H1 (cell line): ENCODE measurements at regions not wholly inside any gene's neighbourhood (a gene's known extent, or its start where the extent isn't known, plus 50 kb on each side); places are given as distances from the start of the nearest gene placed in this dataset.

Experiments used
- CTCF ChIA-PET: fragments of 300-600 bp; sonication (Branson Sonifier 250); formaldehyde crosslinking; loops from one replicate; lab custom pipeline; 2021; ENCODE audit not compliant: partially characterized antibody; lab: Charles Lee
- POLR2A ChIA-PET: fragments of 300-600 bp; sonication (Branson Sonifier 250); formaldehyde crosslinking; loops from one replicate; lab custom pipeline; 2021; ENCODE audit warnings: inconsistent platforms; ENCODE audit not compliant: partially characterized antibody; lab: Charles Lee
- DNase-seq, 2 experiments: peaks; one replicate each; pipeline versions ENCODE4 v3.0.0 to v3.0.0-alpha.2; 2010 to 2022; ENCODE audit warnings: low spot score in 2 of 2, low read depth in 1 of 2, mixed read lengths in 1 of 2
- FAIRE-seq: peaks from 2 replicates; lab custom pipeline; 2011; peaks lifted over from hg19 to GRCh38; lab: Jason Lieb, UNC
- H2AFZ ChIP-seq: 2 replicates; pipeline ENCODE4 v1.8.1; 2012; ENCODE audit warnings: low read length, inconsistent platforms
- H2AK5ac ChIP-seq: 2 replicates; pipeline ENCODE4 v1.6.1; 2013; ENCODE audit warnings: low read depth, low read length
- H2BK120ac ChIP-seq: replicated peaks from 2 replicates; pipeline ENCODE3; 2013; ENCODE audit warnings: low read depth, low read length, inconsistent platforms
- H2BK12ac ChIP-seq: 2 replicates; pipeline ENCODE4 v1.6.1; 2013; ENCODE audit warnings: low read depth, low read length
- H2BK15ac ChIP-seq: 2 replicates; pipeline ENCODE4 v1.6.1; 2013; ENCODE audit warnings: low read length
- H2BK20ac ChIP-seq: 2 replicates; pipeline ENCODE4 v1.6.1; 2013; ENCODE audit warnings: low read length
- H2BK5ac ChIP-seq: 2 replicates; pipeline ENCODE4 v1.6.1; 2013; ENCODE audit warnings: low read depth, low read length
- H3K14ac ChIP-seq: 2 replicates; pipeline ENCODE4 v1.6.1; 2013; ENCODE audit warnings: inconsistent platforms; ENCODE audit not compliant: insufficient read length
- H3K18ac ChIP-seq: 2 replicates; pipeline ENCODE4 v1.6.1; 2013; ENCODE audit warnings: low read length; ENCODE audit errors: extremely low read depth
- H3K23ac ChIP-seq: 2 replicates; pipeline ENCODE4 v1.6.1; 2013; ENCODE audit warnings: inconsistent platforms; ENCODE audit not compliant: insufficient read length
- H3K23me2 ChIP-seq: 2 replicates; pipeline ENCODE4 v1.6.1; 2013; ENCODE audit warnings: low read depth, low read length
- H3K27ac ChIP-seq: 2 replicates; pipeline ENCODE4 v1.6.1; 2011; ENCODE audit warnings: low read depth, low read length, inconsistent platforms
- H3K27me3 ChIP-seq, 4 experiments: replicated peaks in 1 of 4; 1 replicate in 1 of 4; 2 replicates in 3 of 4; pipeline versions ENCODE4 v1.6.1 to v1.8.1; 2011 to 2013; ENCODE audit warnings: low read length in 3 of 4, mild to moderate bottlenecking in 3 of 4, inconsistent platforms in 2 of 4, mixed read lengths in 2 of 4, moderate library complexity in 1 of 4; ENCODE audit not compliant: control insufficient read depth in 3 of 4, insufficient read depth in 3 of 4; ENCODE audit errors: extremely low read depth in 1 of 4
- H3K36me3 ChIP-seq, 4 experiments: 2 replicates each; pipeline versions ENCODE4 v1.6.1 to v1.8.1; 2011 to 2013; ENCODE audit warnings: mild to moderate bottlenecking in 4 of 4, low read length in 3 of 4, moderate library complexity in 2 of 4, control low read depth in 1 of 4, inconsistent platforms in 1 of 4; ENCODE audit not compliant: insufficient read depth in 4 of 4, control insufficient read depth in 2 of 4
- H3K4ac ChIP-seq: replicated peaks from 2 replicates; pipeline ENCODE3; 2013; ENCODE audit warnings: low read length, low read depth, mixed read lengths, inconsistent platforms; ENCODE audit not compliant: insufficient read length
- H3K4me1 ChIP-seq, 4 experiments: replicated peaks in 1 of 4; 1 replicate in 1 of 4; 2 replicates in 3 of 4; pipeline versions ENCODE4 v1.6.1 to v1.8.1; 2011 to 2013; ENCODE audit warnings: low read length in 3 of 4, inconsistent platforms in 2 of 4, mixed read lengths in 1 of 4; ENCODE audit not compliant: insufficient read depth in 4 of 4, control insufficient read depth in 3 of 4
- H3K4me2 ChIP-seq, 2 experiments: 2 replicates each; pipeline versions ENCODE4 v1.6.1 to v1.8.1; 2011 to 2013; ENCODE audit warnings: low read depth in 2 of 2, low read length in 2 of 2, control low read depth in 1 of 2, inconsistent platforms in 1 of 2, mild to moderate bottlenecking in 1 of 2; ENCODE audit not compliant: insufficient read depth in 1 of 2
- H3K4me3 ChIP-seq, 4 experiments: fragments of 200-600, 300-600 bp in 1 of 4; sonication (generic), shearing (Covaris generic), sonication (Bioruptor Twin) in 1 of 4; 2 replicates each; pipeline versions ENCODE4 v1.5.1 to v1.8.1; 2011 to 2016; ENCODE audit warnings: low read length in 4 of 4, low read depth in 3 of 4, control low read depth in 2 of 4, inconsistent platforms in 2 of 4, mild to moderate bottlenecking in 2 of 4, mixed read lengths in 1 of 4, moderate library complexity in 1 of 4; ENCODE audit not compliant: insufficient read depth in 2 of 4; ENCODE audit errors: extremely low read depth in 1 of 4
- H3K56ac ChIP-seq: replicated peaks from 2 replicates; pipeline ENCODE3; 2013; ENCODE audit warnings: low read depth, mild to moderate bottlenecking, mixed read lengths, low read length, inconsistent platforms; ENCODE audit not compliant: insufficient read length
- H3K79me1 ChIP-seq: 2 replicates; pipeline ENCODE4 v1.6.1; 2013; ENCODE audit warnings: low read depth, low read length, control low read depth
- H3K79me2 ChIP-seq, 2 experiments: 2 replicates each; pipeline versions ENCODE4 v1.6.1 to v1.8.1; 2012 to 2013; ENCODE audit warnings: low read length in 2 of 2, mild to moderate bottlenecking in 2 of 2, inconsistent platforms in 1 of 2; ENCODE audit not compliant: insufficient read depth in 2 of 2, control insufficient read depth in 1 of 2
- H3K9ac ChIP-seq, 4 experiments: replicated peaks in 1 of 4; 1 replicate in 1 of 4; 2 replicates in 3 of 4; pipeline versions ENCODE4 v1.6.1 to v1.8.1; 2011 to 2013; ENCODE audit warnings: low read depth in 3 of 4, low read length in 3 of 4, control low read depth in 2 of 4, mild to moderate bottlenecking in 2 of 4, moderate library complexity in 2 of 4, inconsistent platforms in 1 of 4; ENCODE audit errors: extremely low read depth in 1 of 4
- H3K9me3 ChIP-seq, 2 experiments: 2 replicates each; pipeline versions ENCODE4 v1.6.1 to v1.8.1; 2012 to 2013; ENCODE audit warnings: mild to moderate bottlenecking in 2 of 2, moderate library complexity in 2 of 2, control low read depth in 1 of 2, inconsistent platforms in 1 of 2, low read depth in 1 of 2, low read length in 1 of 2, mixed read lengths in 1 of 2; ENCODE audit not compliant: insufficient read depth in 2 of 2
- H4K20me1 ChIP-seq, 2 experiments: replicated peaks in 1 of 2; 2 replicates each; pipeline versions ENCODE3 to v1.8.1; 2011 to 2013; ENCODE audit warnings: inconsistent platforms in 2 of 2, low read length in 2 of 2, mild to moderate bottlenecking in 1 of 2; ENCODE audit not compliant: insufficient read depth in 2 of 2, control insufficient read depth in 1 of 2
- H4K5ac ChIP-seq: 2 replicates; pipeline ENCODE4 v1.6.1; 2013; ENCODE audit warnings: low read length, low read depth, mixed read lengths, inconsistent platforms; ENCODE audit not compliant: insufficient read length
- H4K8ac ChIP-seq: 2 replicates; pipeline ENCODE4 v1.8.0; 2013; ENCODE audit warnings: mild to moderate bottlenecking, moderate library complexity, low read length, inconsistent platforms; ENCODE audit not compliant: insufficient read depth; ENCODE audit errors: extremely low read depth
- H4K91ac ChIP-seq: replicated peaks from 2 replicates; pipeline ENCODE3; 2013; ENCODE audit warnings: low read length, mixed read lengths, inconsistent platforms; ENCODE audit not compliant: insufficient read length
- EZH2 ChIP-seq: fragments of 200-600 bp; sonication (generic); IDR thresholded peaks from 2 replicates; pipeline ENCODE4 v1.7.1; 2012; ENCODE audit warnings: low read depth, mild to moderate bottlenecking, moderate library complexity, low read length, inconsistent platforms; ENCODE audit not compliant: severe bottlenecking
- RXRA ChIP-seq: IDR thresholded peaks from 2 replicates; pipeline ENCODE4 v1.6.1; 2011; ENCODE audit warnings: low read depth, mild to moderate bottlenecking, low read length, moderate library complexity; ENCODE audit not compliant: insufficient read depth
- WGBS, 2 experiments: shearing (Covaris generic) in 1 of 2; methylation state at CpG; one replicate each; pipeline versions ENCODE4 v1.1.6 to v1.1.7; 2013 to 2015; ENCODE audit warnings: low lambda C conversion rate in 2 of 2, mixed read lengths in 2 of 2, inconsistent platforms in 1 of 2, low coverage in 1 of 2, missing lambda C conversion rate in 1 of 2; ENCODE audit not compliant: insufficient replicate concordance in 2 of 2, insufficient coverage in 1 of 2, insufficient read length in 1 of 2; ENCODE audit errors: extremely low coverage in 1 of 2, missing lambda C conversion rate in 1 of 2; 5-methylcytosine and 5-hydroxymethylcytosine counted together
- TF ChIP-seq, protein P1 (sequence below): IDR thresholded peaks from 2 replicates; pipeline ENCODE4 v1.6.1; 2011; ENCODE audit warnings: low read length, improper control_type of control experiment

DNA sequence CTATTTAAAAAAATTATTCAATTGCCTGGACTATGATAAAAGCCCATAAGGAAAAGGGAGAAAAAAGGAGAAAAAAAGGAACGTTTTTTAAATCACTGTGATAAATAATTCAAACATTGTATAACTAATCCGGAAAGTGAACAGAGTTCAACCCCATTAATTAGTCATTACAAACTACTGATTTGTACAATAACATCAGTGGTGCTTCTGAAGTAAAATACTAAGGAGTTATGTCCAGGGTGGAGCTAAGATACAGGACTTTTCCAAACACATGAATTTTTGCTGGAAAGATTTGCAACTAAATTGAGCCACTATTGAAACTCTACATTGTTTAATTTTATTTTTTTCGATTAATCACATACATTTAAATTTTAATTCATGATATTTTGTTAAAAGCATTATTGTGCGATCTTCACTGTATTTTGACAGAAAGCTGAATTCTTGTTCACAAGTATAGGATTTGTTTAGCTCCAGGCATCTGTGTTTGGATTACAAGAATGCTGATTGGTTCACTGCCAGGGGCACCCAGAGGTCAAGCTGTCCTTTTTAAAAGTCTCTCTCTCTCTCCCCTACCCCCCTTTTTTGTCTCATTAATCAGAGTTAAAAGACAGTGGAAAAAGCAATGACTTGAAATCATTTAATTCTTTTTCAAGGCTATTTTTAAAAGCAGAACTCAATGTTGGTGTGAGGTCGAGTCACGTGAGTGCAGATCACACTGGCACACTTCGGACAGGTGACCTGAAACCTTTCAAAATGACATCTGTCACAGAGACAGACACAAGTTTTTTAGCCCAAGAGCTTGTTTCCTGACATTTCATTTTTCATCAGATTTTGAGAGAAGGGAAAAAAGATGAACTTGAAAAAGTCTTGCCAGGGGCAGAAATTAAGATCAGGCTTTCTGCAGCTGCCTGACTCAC lies 387.3 kb downstream of the NR2F1-AS1 start:
- no peaks in the 10 kb centered on the region for H3K23me2 ChIP-seq
- ChIA-PET CTCF (no interaction called here), POLR2A (no interaction called here)
- H3K4me3 ChIP-seq = no peak overlapping the region
- no peak overlapping the region for H3K14ac ChIP-seq
- WGBS, 2 experiments = 88% methylated on average over 7 of the region's 7 CpGs; no CpG with 5 or more reads in 1 of the 2 experiments
- FAIRE-seq = no peak
- no peak overlapping the region for H2AFZ ChIP-seq
- H3K9me3 ChIP-seq = no peaks in the 10 kb centered on the region
- H2BK20ac ChIP-seq = no peak overlapping the region
- H2BK12ac ChIP-seq = no peak overlapping the region
- no peaks in the 10 kb centered on the region for H3K79me1 ChIP-seq
- H2BK15ac ChIP-seq = no peak overlapping the region
- H3K4me1 ChIP-seq = no peaks in the 10 kb centered on the region
- TF ChIP-seq, protein P1, sequence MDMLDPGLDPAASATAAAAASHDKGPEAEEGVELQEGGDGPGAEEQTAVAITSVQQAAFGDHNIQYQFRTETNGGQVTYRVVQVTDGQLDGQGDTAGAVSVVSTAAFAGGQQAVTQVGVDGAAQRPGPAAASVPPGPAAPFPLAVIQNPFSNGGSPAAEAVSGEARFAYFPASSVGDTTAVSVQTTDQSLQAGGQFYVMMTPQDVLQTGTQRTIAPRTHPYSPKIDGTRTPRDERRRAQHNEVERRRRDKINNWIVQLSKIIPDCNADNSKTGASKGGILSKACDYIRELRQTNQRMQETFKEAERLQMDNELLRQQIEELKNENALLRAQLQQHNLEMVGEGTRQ = no peak
- no peak for TF ChIP-seq EZH2
- no peak for TF ChIP-seq RXRA
- H3K23ac ChIP-seq = no peak overlapping the region
- H3K79me2 ChIP-seq = no peaks in the 10 kb centered on the region
- no peak for DNase-seq
- no peak overlapping the region for H4K5ac ChIP-seq
- H3K18ac ChIP-seq = no peak overlapping the region
- no peak overlapping the region for H3K4me2 ChIP-seq
- H4K20me1 ChIP-seq = no peaks in the 10 kb centered on the region
- no peaks in the 10 kb centered on the region for H3K27me3 ChIP-seq
- H2BK5ac ChIP-seq = no peak overlapping the region
- H3K36me3 ChIP-seq = no peaks in the 10 kb centered on the region
- no peak overlapping the region for H3K56ac ChIP-seq
- H3K9ac ChIP-seq = no peak overlapping the region
- H2AK5ac ChIP-seq = no peak overlapping the region
- no peak overlapping the region for H3K27ac ChIP-seq
- no peak overlapping the region for H4K91ac ChIP-seq
- H3K4ac ChIP-seq = no peak overlapping the region
- no peak overlapping the region for H4K8ac ChIP-seq
- H2BK120ac ChIP-seq = no peak overlapping the region
